ENCODE measurements at regions not wholly inside any gene's neighbourhood (a gene's known extent, or its start where the extent isn't known, plus 50 kb on each side); places are given as distances from the start of the nearest gene placed in this dataset.

DNA sequence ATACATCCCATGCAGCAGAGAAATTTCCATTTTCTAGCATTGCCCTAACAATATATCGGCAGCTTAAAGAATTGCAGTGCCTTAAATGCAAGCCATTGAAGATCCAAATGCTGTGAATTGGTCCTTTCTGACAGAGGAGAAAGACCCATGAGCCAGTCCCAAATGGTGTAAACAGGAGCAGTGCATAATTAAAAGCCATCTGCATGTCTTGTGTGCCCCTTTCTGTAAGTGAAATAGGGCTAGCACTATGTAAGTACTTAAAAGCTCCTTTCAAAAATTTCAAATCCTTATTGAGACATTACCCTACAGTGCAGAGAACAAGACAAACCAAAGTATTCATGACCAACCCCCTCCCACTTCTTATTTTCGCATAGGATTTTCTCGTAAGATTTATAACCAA, 108.7 kb upstream of the LCORL start:
- DNase-seq, result no peak
- Mint-ChIP-seq H3K36me3 (ENCODE audit: low read depth) (no peaks in the 10 kb centered on the region), H3K4me1 (ENCODE audit: low read depth) (no peaks in the 10 kb centered on the region), H3K4me3 (no peak overlapping the region), H3K9me3 (peaks cover 15% of the 10 kb centered on the region; the same call in 1 of the 2 replicates), H3K27me3 (ENCODE audit: insufficient read depth) (no peaks in the 10 kb centered on the region), H3K27ac (no peak overlapping the region)
- TF ChIP-seq, protein P1, sequence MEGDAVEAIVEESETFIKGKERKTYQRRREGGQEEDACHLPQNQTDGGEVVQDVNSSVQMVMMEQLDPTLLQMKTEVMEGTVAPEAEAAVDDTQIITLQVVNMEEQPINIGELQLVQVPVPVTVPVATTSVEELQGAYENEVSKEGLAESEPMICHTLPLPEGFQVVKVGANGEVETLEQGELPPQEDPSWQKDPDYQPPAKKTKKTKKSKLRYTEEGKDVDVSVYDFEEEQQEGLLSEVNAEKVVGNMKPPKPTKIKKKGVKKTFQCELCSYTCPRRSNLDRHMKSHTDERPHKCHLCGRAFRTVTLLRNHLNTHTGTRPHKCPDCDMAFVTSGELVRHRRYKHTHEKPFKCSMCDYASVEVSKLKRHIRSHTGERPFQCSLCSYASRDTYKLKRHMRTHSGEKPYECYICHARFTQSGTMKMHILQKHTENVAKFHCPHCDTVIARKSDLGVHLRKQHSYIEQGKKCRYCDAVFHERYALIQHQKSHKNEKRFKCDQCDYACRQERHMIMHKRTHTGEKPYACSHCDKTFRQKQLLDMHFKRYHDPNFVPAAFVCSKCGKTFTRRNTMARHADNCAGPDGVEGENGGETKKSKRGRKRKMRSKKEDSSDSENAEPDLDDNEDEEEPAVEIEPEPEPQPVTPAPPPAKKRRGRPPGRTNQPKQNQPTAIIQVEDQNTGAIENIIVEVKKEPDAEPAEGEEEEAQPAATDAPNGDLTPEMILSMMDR (IDR thresholded peaks at IDR 0.05), result no peak

- no peak overlapping the region for H3K4me3 Mint-ChIP-seq
- no peak overlapping the region for H3K27ac Mint-ChIP-seq
- no peaks in the 10 kb centered on the region for H3K4me1 Mint-ChIP-seq (ENCODE audit: low read depth)
- H3K27me3 Mint-ChIP-seq (ENCODE audit: insufficient read depth), result no peaks in the 10 kb centered on the region
- no peak for DNase-seq
- TF ChIP-seq, protein P1 (IDR thresholded peaks at IDR 0.05), result no peak
- H3K9me3 Mint-ChIP-seq, result peaks cover 7% of the 10 kb centered on the region; the same call in 1 of the 2 replicates
- no peaks in the 10 kb centered on the region for H3K36me3 Mint-ChIP-seq (ENCODE audit: low read depth)
Measured at GRCh38 chr4:18128241-18128640, 106.7 kb upstream of the LCORL start.

DNA sequence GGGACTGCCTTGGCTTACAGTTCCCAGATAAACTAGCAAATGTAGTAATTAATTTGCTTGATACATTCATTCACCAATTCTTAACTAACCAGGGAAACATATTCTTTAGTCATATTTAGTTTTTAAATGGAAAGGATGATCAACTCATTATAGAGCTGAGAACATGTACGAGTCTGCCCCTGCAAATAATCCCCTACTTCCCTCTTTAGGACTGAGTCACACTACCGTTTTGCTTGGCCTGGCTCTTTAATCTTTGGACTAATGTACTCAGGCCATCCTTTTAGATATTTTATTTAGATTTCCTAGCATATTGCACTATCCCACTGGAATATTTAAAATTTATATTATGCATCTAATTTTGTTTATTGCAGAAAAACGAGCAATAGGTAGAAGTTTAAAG, 105.5 kb upstream of the LCORL start:
- no peaks in the 10 kb centered on the region for H3K36me3 Mint-ChIP-seq (ENCODE audit: low read depth)
- no peak overlapping the region for H3K4me3 Mint-ChIP-seq
- no peak for DNase-seq
- H3K9me3 Mint-ChIP-seq, result peaks cover 6% of the 10 kb centered on the region; the same call in 1 of the 2 replicates
- H3K27ac Mint-ChIP-seq, result no peak overlapping the region
- H3K4me1 Mint-ChIP-seq (ENCODE audit: low read depth), result no peaks in the 10 kb centered on the region
- no peaks in the 10 kb centered on the region for H3K27me3 Mint-ChIP-seq (ENCODE audit: insufficient read depth)
- TF ChIP-seq, protein P1 (IDR thresholded peaks at IDR 0.05), result no peak

DNA sequence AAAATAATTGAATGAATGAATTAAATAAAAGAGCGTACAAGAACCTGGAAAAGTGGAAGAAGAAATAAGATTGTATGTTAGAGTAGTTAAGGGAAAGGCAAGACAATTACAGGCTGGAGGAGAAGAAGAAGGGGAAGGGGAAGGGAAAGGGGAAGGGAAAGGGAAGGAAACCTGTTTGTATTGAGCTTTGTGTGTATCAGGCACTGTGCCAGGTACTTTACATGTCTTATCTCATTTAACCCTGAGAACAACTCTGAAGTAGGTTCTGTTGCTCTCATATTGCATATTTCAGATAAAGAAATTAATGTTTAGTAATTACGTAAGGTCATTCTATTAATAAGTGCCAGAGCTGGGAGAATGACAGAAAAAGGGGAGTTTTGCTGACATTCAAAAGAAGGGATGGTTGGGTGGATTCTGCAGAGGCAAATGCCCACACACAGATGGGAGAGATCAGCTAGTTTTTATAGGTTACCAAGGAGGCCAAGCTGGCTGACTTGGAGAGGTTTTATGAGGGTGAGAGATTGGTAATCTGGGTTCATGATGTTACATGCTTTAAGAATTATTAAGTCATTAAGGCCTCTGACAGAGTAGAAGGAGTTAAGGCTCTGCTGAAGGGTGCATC, 92.3 kb upstream of the LCORL start:
- no peaks in the 10 kb centered on the region for H3K36me3 Mint-ChIP-seq (ENCODE audit: low read depth)
- H3K9me3 Mint-ChIP-seq, result no peaks in the 10 kb centered on the region
- DNase-seq, result no peak
- H3K27ac Mint-ChIP-seq, result no peak overlapping the region
- peaks cover 2% of the 10 kb centered on the region for H3K27me3 Mint-ChIP-seq (ENCODE audit: insufficient read depth)
- H3K4me3 Mint-ChIP-seq, result no peak overlapping the region
- TF ChIP-seq, protein P1 (IDR thresholded peaks at IDR 0.05), result no peak
- H3K4me1 Mint-ChIP-seq (ENCODE audit: low read depth), result no peaks in the 10 kb centered on the region

DNA sequence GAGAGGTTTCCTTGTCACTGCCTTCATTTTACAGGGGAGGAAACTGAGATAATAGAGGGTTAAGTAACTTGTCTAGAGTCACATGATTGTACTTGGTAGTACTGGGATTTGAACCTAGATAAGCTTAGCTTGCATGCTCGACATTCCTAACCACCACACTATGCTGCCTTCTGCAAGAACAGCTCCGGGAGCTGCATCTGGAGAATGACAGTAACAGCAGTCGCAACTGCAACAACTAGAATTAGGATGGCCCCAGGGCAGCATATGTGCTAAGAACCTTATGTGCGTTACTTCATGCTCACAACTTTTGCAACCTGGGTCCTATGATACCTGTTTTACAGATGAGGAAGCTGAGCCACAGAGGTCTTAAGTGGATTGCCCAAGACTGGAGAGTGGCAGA, 89.5 kb upstream of the LCORL start:
- H3K4me1 Mint-ChIP-seq (ENCODE audit: low read depth), result no peaks in the 10 kb centered on the region
- no peak overlapping the region for H3K27ac Mint-ChIP-seq
- H3K4me3 Mint-ChIP-seq, result no peak overlapping the region
- H3K36me3 Mint-ChIP-seq (ENCODE audit: low read depth), result no peaks in the 10 kb centered on the region
- TF ChIP-seq, protein P1 (IDR thresholded peaks at IDR 0.05), result no peak
- no peaks in the 10 kb centered on the region for H3K9me3 Mint-ChIP-seq
- H3K27me3 Mint-ChIP-seq (ENCODE audit: insufficient read depth), result peaks cover 2% of the 10 kb centered on the region
- no peak for DNase-seq
